A549 (cell line): ENCODE measurements at regions not wholly inside any gene's neighbourhood (a gene's known extent, or its start where the extent isn't known, plus 50 kb on each side); places are given as distances from the start of the nearest gene placed in this dataset.

ENCODE experiments used
- ATAC-seq, 2 experiments: fragments of 200-7000 bp in 1 of 2; fragments of >200 bp in 1 of 2; cut with Nextera tagmentation in 1 of 2; cut with Tn5 transposase in 1 of 2; 3 replicates each; pipeline versions ENCODE4 v1.8.0 to v1.9.1; 2018 to 2020; ENCODE audit warnings: mild to moderate bottlenecking in 1 of 2, moderate library complexity in 1 of 2
- CTCF ChIA-PET: fragments of 300-600 bp; sonication (Branson Sonifier 250); formaldehyde crosslinking; extraction: SDS; loops from one replicate; lab custom pipeline; 2021; ENCODE audit warnings: antibody characterized with exemption, inconsistent platforms; lab: Yijun Ruan, JAX
- POLR2A ChIA-PET: fragments of 350-600 bp; formaldehyde crosslinking; extraction: SDS; loops from one replicate; lab custom pipeline; 2021; ENCODE audit warnings: antibody characterized with exemption, inconsistent platforms; lab: Yijun Ruan, JAX
- DNase-seq, 2 experiments: peaks; one replicate each; pipeline versions ENCODE4 v3.0.0 to v3.0.0-alpha.2; 2011 to 2016; ENCODE audit warnings: low read depth in 1 of 2, low spot score in 1 of 2
- FAIRE-seq: peaks from 2 replicates; lab custom pipeline; 2011; peaks lifted over from hg19 to GRCh38; lab: Jason Lieb, UNC
- H3K27ac ChIP-seq, 2 experiments: fragments of >200 bp; sonication (Bioruptor Twin); formaldehyde crosslinking; 3 replicates each; pipeline ENCODE4 v1.5.1; 2016 to 2017
- H3K4me1 ChIP-seq: fragments of >200 bp; sonication (Bioruptor Twin); formaldehyde crosslinking; 3 replicates; pipeline ENCODE4 v1.6.1; 2016
- H3K4me2 ChIP-seq: fragments of >200 bp; sonication (Bioruptor Twin); formaldehyde crosslinking; 3 replicates; pipeline ENCODE4 v1.6.1; 2016
- H3K4me3 ChIP-seq: fragments of >200 bp; sonication (Bioruptor Twin); formaldehyde crosslinking; 3 replicates; pipeline ENCODE4 v1.5.1; 2016
- H3K9me3 ChIP-seq: fragments of >200 bp; sonication (Bioruptor Twin); formaldehyde crosslinking; 3 replicates; pipeline ENCODE4 v1.6.1; 2016
- CBX2 ChIP-seq: fragments of 200-600 bp; sonication (generic); IDR thresholded peaks from 2 replicates; pipeline ENCODE4 v1.6.1; 2016; ENCODE audit warnings: low read depth, mild to moderate bottlenecking, borderline replicate concordance
- CEBPB ChIP-seq, 2 experiments: fragments of >200 bp in 1 of 2; sonication (Bioruptor Twin) in 1 of 2; formaldehyde crosslinking in 1 of 2; IDR thresholded peaks; 2 replicates each; pipeline ENCODE4 v1.6.1; 2012 to 2016
- CHD2 ChIP-seq: fragments of 150-350 bp; IDR thresholded peaks from 2 replicates; pipeline ENCODE4 v1.6.1; 2014; ENCODE audit warnings: low read length; ENCODE audit not compliant: partially characterized antibody
- EHMT2 ChIP-seq: fragments of 200-600 bp; sonication (generic); IDR thresholded peaks from 2 replicates; pipeline ENCODE4 v1.6.1; 2016; ENCODE audit warnings: antibody characterized with exemption, low read depth, mild to moderate bottlenecking, moderate library complexity
- EP300 ChIP-seq, 2 experiments: fragments of >200 bp; sonication (Bioruptor Twin); formaldehyde crosslinking; IDR thresholded peaks; 2 replicates in 1 of 2; 3 replicates in 1 of 2; pipeline ENCODE4 v1.6.1; 2016 to 2017
- HEYL ChIP-seq: fragments of 250-450 bp; sonication (Bioruptor Pico); IDR thresholded peaks from 2 replicates; pipeline ENCODE4 v1.8.0; 2021; ENCODE audit warnings: mild to moderate bottlenecking, moderate library complexity
- HOXA7 ChIP-seq: fragments of 250-450 bp; sonication (Bioruptor Pico); IDR thresholded peaks from 2 replicates; pipeline ENCODE4 v1.5.0; 2020; ENCODE audit warnings: mild to moderate bottlenecking, moderate library complexity
- JUNB ChIP-seq: fragments of >200 bp; sonication (Bioruptor Twin); formaldehyde crosslinking; IDR thresholded peaks from 2 replicates; pipeline ENCODE4 v1.6.1; 2016
- MAZ ChIP-seq: fragments of 150-350 bp; IDR thresholded peaks from 2 replicates; pipeline ENCODE4 v1.6.1; 2014; ENCODE audit warnings: antibody characterized with exemption, low read depth, low read length, borderline replicate concordance
- MYC ChIP-seq: IDR thresholded peaks from 2 replicates; pipeline ENCODE4 v1.6.1; 2012; ENCODE audit warnings: mild to moderate bottlenecking, inconsistent platforms, low read length, improper control_type of control experiment, borderline replicate concordance
- NFE2L2 ChIP-seq: fragments of 150-350 bp; conservative IDR thresholded peaks from 2 replicates; pipeline ENCODE4 v1.6.1; 2014; ENCODE audit warnings: low read length
- NPAS2 ChIP-seq: fragments of 250-450 bp; sonication (Bioruptor Pico); IDR thresholded peaks from 2 replicates; pipeline ENCODE4 v1.8.0; 2022; ENCODE audit warnings: mild to moderate bottlenecking, moderate library complexity, borderline replicate concordance
- PBX3 ChIP-seq: IDR thresholded peaks from 2 replicates; pipeline ENCODE4 v1.6.1; 2012
- PHF8 ChIP-seq: fragments of 200-600 bp; sonication (generic); IDR thresholded peaks from 2 replicates; pipeline ENCODE4 v1.6.1; 2016; ENCODE audit warnings: low read depth, mild to moderate bottlenecking, antibody characterized with exemption, moderate library complexity, borderline replicate concordance
- POLR2AphosphoS2 ChIP-seq: conservative IDR thresholded peaks from 2 replicates; pipeline ENCODE4 v1.6.1; 2012; ENCODE audit warnings: low read length, improper control_type of control experiment, inconsistent platforms
- RARB ChIP-seq: fragments of 250-450 bp; sonication (Bioruptor Pico); IDR thresholded peaks from 2 replicates; pipeline ENCODE4 v1.8.0; 2021; ENCODE audit warnings: mild to moderate bottlenecking, moderate library complexity
- RCOR1 ChIP-seq: fragments of 150-350 bp; IDR thresholded peaks from 2 replicates; pipeline ENCODE4 v1.6.1; 2014; ENCODE audit warnings: antibody characterized with exemption, low read length, low read depth
- RFX5 ChIP-seq: fragments of 450-650 bp; IDR thresholded peaks from 2 replicates; pipeline ENCODE4 v1.7.1; 2014; ENCODE audit warnings: antibody characterized with exemption, mild to moderate bottlenecking, moderate library complexity
- TFCP2L1 ChIP-seq: fragments of 250-450 bp; sonication (Bioruptor Pico); IDR thresholded peaks from 2 replicates; pipeline ENCODE4 v1.5.0; 2021; ENCODE audit warnings: mild to moderate bottlenecking
- ZFP36 ChIP-seq: fragments of 450-650 bp; IDR thresholded peaks from 2 replicates; pipeline ENCODE4 v1.6.1; 2014; ENCODE audit warnings: borderline replicate concordance; ENCODE audit not compliant: partially characterized antibody
- WGBS: methylation state at CpG from one replicate; pipeline ENCODE4 v1.1.6; 2017; ENCODE audit errors: missing lambda C conversion rate; 5-methylcytosine and 5-hydroxymethylcytosine counted together
- TF ChIP-seq, protein P1 (sequence below): fragments of 450-650 bp; IDR thresholded peaks from 2 replicates; pipeline ENCODE4 v1.6.1; 2014; ENCODE audit warnings: antibody characterized with exemption
- TF ChIP-seq, protein P2 (sequence below): IDR thresholded peaks from 2 replicates; pipeline ENCODE4 v1.6.1; 2012

GRCh38 chr5:31036411-31036810, 157.1 kb upstream of the CDH6 start:
- FAIRE-seq = peak; percentile 59
- POLR2A ChIA-PET = no interaction called here
- ATAC-seq = no peak
- no peak overlapping the region for H3K4me3 ChIP-seq
- H3K4me1 ChIP-seq = no peaks in the 10 kb centered on the region
- H3K27ac ChIP-seq = no peak overlapping the region
- 27% methylated on average over 4 of the region's 4 CpGs for WGBS
- CTCF ChIA-PET = no interaction called here
- no peaks in the 10 kb centered on the region for H3K9me3 ChIP-seq
- no peak for TF ChIP-seq CBX2
- TF ChIP-seq PBX3 = no peak
- TF ChIP-seq CHD2 = no peak
- no peak for TF ChIP-seq NFE2L2
- no peak for TF ChIP-seq HEYL
- TF ChIP-seq TFCP2L1 (CRISPR knock-in tag) = no peak
- TF ChIP-seq RCOR1 = no peak
- TF ChIP-seq ZFP36 = no peak
- TF ChIP-seq, protein P1, sequence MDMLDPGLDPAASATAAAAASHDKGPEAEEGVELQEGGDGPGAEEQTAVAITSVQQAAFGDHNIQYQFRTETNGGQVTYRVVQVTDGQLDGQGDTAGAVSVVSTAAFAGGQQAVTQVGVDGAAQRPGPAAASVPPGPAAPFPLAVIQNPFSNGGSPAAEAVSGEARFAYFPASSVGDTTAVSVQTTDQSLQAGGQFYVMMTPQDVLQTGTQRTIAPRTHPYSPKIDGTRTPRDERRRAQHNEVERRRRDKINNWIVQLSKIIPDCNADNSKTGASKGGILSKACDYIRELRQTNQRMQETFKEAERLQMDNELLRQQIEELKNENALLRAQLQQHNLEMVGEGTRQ = no peak
- no peak for TF ChIP-seq MYC
- no peak for TF ChIP-seq NPAS2 (CRISPR knock-in tag)
- H3K4me2 ChIP-seq = no peak overlapping the region
- no peak for DNase-seq

GRCh38 chr5:31033295-31033694, 160.2 kb upstream of the CDH6 start:
- ChIA-PET POLR2A (no interaction called here), CTCF (no interaction called here)
- TF ChIP-seq POLR2AphosphoS2 (no peak), MYC (no peak), HEYL (no peak), RFX5 (no peak), ZFP36 (no peak), JUNB (no peak), EP300 (IDR thresholded peaks at IDR 0.05) (no peak), RARB (CRISPR knock-in tag) (no peak), TFCP2L1 (CRISPR knock-in tag) (no peak)
- TF ChIP-seq, protein P2, sequence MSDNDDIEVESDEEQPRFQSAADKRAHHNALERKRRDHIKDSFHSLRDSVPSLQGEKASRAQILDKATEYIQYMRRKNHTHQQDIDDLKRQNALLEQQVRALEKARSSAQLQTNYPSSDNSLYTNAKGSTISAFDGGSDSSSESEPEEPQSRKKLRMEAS = no peak
- WGBS = 16% methylated on average over 1 of the region's 1 CpG
- Histone ChIP-seq H3K27ac (no peak overlapping the region), H3K4me2 (no peak overlapping the region), H3K4me1 (no peaks in the 10 kb centered on the region), H3K4me3 (no peak overlapping the region), H3K9me3 (no peaks in the 10 kb centered on the region)
- no peak for ATAC-seq
- no peak for DNase-seq
- FAIRE-seq = no peak

DNA sequence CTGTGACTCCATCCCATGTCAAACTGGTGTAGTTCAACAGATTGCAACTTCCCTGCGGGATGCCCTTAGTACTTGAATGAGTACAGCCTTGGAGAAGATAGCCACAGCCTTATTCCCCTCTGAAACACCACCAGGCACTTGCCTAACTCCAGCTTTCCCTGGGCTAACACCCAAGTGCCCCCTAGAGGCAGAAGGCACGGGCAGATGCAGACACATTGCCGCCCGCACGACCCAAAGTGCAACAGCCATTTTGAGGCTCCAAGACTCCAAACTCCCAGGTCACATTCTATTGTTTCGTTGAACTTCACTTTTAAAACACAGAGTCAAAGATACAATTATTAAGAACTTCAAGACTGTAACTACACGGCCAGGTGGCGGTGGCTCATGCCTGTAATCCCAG, 163.6 kb upstream of the CDH6 start:
- WGBS = 69% methylated on average over 8 of the region's 8 CpGs
- Histone ChIP-seq H3K9me3 (no peaks in the 10 kb centered on the region), H3K4me3 (no peak overlapping the region), H3K4me1 (no peaks in the 10 kb centered on the region), H3K4me2 (no peak overlapping the region), H3K27ac (no peak overlapping the region)
- FAIRE-seq (no peak), ATAC-seq (no peak), DNase-seq (peak in 1 of 2 experiments; percentile 5)
- POLR2A ChIA-PET = no interaction called here
- CTCF ChIA-PET = no interaction called here
- TF ChIP-seq CEBPB (IDR thresholded peaks at IDR 0.05) = no peak
- no peak for TF ChIP-seq HOXA7 (CRISPR knock-in tag)

GRCh38 chr5:31027721-31028120, 165.8 kb upstream of the CDH6 start:
- H3K9me3 ChIP-seq = no peaks in the 10 kb centered on the region
- ChIA-PET POLR2A (no interaction called here), CTCF (no interaction called here)
- no peaks in the 10 kb centered on the region; the same call in 2 of the 3 replicates for H3K4me1 ChIP-seq
- TF ChIP-seq EHMT2 (peak; percentile 65; the same call in 1 of the 2 replicates), PHF8 (no peak), MAZ (no peak)
- no peak for FAIRE-seq
- peak in 1 of 2 experiments; percentile 20 for DNase-seq
- ATAC-seq = no peak
- H3K4me3 ChIP-seq = no peak overlapping the region
- H3K4me2 ChIP-seq = 0 out of 3 replicates have a peak overlapping the region, but pooled peaks have one; percentile 17
- H3K27ac ChIP-seq = no peak overlapping the region
